ENCODE measurements at regions not wholly inside any gene's neighbourhood (a gene's known extent, or its start where the extent isn't known, plus 50 kb on each side); places are given as distances from the start of the nearest gene placed in this dataset.

- no peaks in the 10 kb centered on the region for H3K4me1 ChIP-seq (ENCODE audit: control insufficient read depth, insufficient read depth, low read length)
- H3K4me3 Mint-ChIP-seq, result no peak overlapping the region
- no peaks in the 10 kb centered on the region for H3K9me3 ChIP-seq (ENCODE audit: control insufficient read depth, low read length)
- DNase-seq, result no peak
- no peaks in the 10 kb centered on the region for H3K36me3 Mint-ChIP-seq (ENCODE audit: low read depth)
- no peaks in the 10 kb centered on the region for H3K36me3 ChIP-seq (ENCODE audit: control insufficient read depth, insufficient read depth, low read length)
- H3K27ac ChIP-seq (ENCODE audit: low read depth, low read length), result no peak overlapping the region
- H3K27ac Mint-ChIP-seq, result no peak overlapping the region
- H3K4me1 Mint-ChIP-seq, result no peaks in the 10 kb centered on the region
- no peak for TF ChIP-seq CTCF (conservative IDR thresholded peaks at IDR 0.05)
- H3K27me3 ChIP-seq (ENCODE audit: control insufficient read depth, insufficient read depth, low read length, poor library complexity, severe bottlenecking), result no peaks in the 10 kb centered on the region
- H3K9ac ChIP-seq (ENCODE audit: extremely low read depth, low read length, poor library complexity, severe bottlenecking), result no peak overlapping the region
- H3K27me3 Mint-ChIP-seq (ENCODE audit: insufficient read depth), result no peaks in the 10 kb centered on the region
- H3K4me3 ChIP-seq (ENCODE audit: low read length), result no peak overlapping the region
- WGBS, 2 experiments (ENCODE audit: insufficient coverage in 1 of 2, insufficient read length in 1 of 2), result 85 to 97% methylated on average over 2 of the region's 2 CpGs
- H3K9me3 Mint-ChIP-seq, result no peaks in the 10 kb centered on the region
Observed at GRCh38 chr3:88712552-88712951, 394.9 kb upstream of the EPHA3 start.

GRCh38 chr3:88713233-88713691 is 394.2 kb upstream of the EPHA3 start:
- Histone ChIP-seq H3K27ac (ENCODE audit: low read depth, low read length) (no peak overlapping the region), H3K27me3 (ENCODE audit: control insufficient read depth, insufficient read depth, low read length, poor library complexity, severe bottlenecking) (no peaks in the 10 kb centered on the region), H3K36me3 (ENCODE audit: control insufficient read depth, insufficient read depth, low read length) (no peaks in the 10 kb centered on the region), H3K9ac (ENCODE audit: extremely low read depth, low read length, poor library complexity, severe bottlenecking) (no peak overlapping the region), H3K9me3 (ENCODE audit: control insufficient read depth, low read length) (no peaks in the 10 kb centered on the region), H3K4me1 (ENCODE audit: control insufficient read depth, insufficient read depth, low read length) (no peaks in the 10 kb centered on the region), H3K4me3 (ENCODE audit: low read length) (no peak overlapping the region)
- Mint-ChIP-seq H3K4me1 (no peaks in the 10 kb centered on the region), H3K9me3 (no peaks in the 10 kb centered on the region), H3K36me3 (ENCODE audit: low read depth) (no peaks in the 10 kb centered on the region), H3K27ac (no peak overlapping the region), H3K27me3 (ENCODE audit: insufficient read depth) (no peaks in the 10 kb centered on the region), H3K4me3 (no peak overlapping the region)
- DNase-seq, result no peak
- no peak for TF ChIP-seq CTCF (conservative IDR thresholded peaks at IDR 0.05)
- 96% methylated on average over 2 of the region's 2 CpGs; no CpG with 5 or more reads in 1 of the 2 experiments for WGBS, 2 experiments (ENCODE audit: insufficient coverage in 1 of 2, insufficient read length in 1 of 2)

GRCh38 chr3:88725440-88726165 is 381.8 kb upstream of the EPHA3 start:
- Mint-ChIP-seq H3K27ac (no peak overlapping the region), H3K4me1 (no peaks in the 10 kb centered on the region), H3K4me3 (no peak overlapping the region), H3K27me3 (ENCODE audit: insufficient read depth) (no peaks in the 10 kb centered on the region), H3K36me3 (ENCODE audit: low read depth) (no peaks in the 10 kb centered on the region), H3K9me3 (peaks cover 2% of the 10 kb centered on the region)
- Histone ChIP-seq H3K4me1 (ENCODE audit: control insufficient read depth, insufficient read depth, low read length) (no peaks in the 10 kb centered on the region), H3K9ac (ENCODE audit: extremely low read depth, low read length, poor library complexity, severe bottlenecking) (no peak overlapping the region), H3K27me3 (ENCODE audit: control insufficient read depth, insufficient read depth, low read length, poor library complexity, severe bottlenecking) (no peaks in the 10 kb centered on the region), H3K9me3 (ENCODE audit: control insufficient read depth, low read length) (no peaks in the 10 kb centered on the region), H3K27ac (ENCODE audit: low read depth, low read length) (no peak overlapping the region), H3K4me3 (ENCODE audit: low read length) (no peak overlapping the region), H3K36me3 (ENCODE audit: control insufficient read depth, insufficient read depth, low read length) (no peaks in the 10 kb centered on the region)
- TF ChIP-seq CTCF (conservative IDR thresholded peaks at IDR 0.05), result no peak
- no peak for DNase-seq
- WGBS, 2 experiments (ENCODE audit: insufficient coverage in 1 of 2, insufficient read length in 1 of 2), result 97% methylated on average over 2 of the region's 2 CpGs; no CpG with 5 or more reads in 1 of the 2 experiments

Measured in endodermal cell (in vitro differentiated cells).